ENCODE measurements at regions not wholly inside any gene's neighbourhood (a gene's known extent, or its start where the extent isn't known, plus 50 kb on each side); places are given as distances from the start of the nearest gene placed in this dataset.

DNA sequence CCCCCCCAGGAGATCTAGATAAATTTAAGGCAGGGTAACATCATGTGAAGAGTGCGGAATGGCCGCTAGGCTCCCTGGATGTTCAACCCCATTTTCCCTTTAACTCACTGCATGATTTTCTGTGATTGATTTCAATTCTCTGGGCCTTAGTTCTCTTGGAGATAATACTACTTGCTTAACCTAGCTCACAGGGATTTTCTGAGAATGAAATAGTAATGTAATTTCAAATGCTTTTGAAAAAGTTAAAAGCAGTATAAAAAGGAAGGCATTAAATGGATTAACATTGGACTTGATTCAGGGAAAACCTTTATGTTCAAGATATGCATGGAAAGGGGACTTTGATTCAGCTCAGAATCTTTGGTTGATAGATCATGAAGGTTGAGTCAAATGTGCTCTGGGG lies 90.9 kb downstream of the KIF4B start:
- TF ChIP-seq POLR2A (IDR thresholded peaks at IDR 0.05; ENCODE audit: low read depth, low read length): no peak
- TF ChIP-seq, protein P1, sequence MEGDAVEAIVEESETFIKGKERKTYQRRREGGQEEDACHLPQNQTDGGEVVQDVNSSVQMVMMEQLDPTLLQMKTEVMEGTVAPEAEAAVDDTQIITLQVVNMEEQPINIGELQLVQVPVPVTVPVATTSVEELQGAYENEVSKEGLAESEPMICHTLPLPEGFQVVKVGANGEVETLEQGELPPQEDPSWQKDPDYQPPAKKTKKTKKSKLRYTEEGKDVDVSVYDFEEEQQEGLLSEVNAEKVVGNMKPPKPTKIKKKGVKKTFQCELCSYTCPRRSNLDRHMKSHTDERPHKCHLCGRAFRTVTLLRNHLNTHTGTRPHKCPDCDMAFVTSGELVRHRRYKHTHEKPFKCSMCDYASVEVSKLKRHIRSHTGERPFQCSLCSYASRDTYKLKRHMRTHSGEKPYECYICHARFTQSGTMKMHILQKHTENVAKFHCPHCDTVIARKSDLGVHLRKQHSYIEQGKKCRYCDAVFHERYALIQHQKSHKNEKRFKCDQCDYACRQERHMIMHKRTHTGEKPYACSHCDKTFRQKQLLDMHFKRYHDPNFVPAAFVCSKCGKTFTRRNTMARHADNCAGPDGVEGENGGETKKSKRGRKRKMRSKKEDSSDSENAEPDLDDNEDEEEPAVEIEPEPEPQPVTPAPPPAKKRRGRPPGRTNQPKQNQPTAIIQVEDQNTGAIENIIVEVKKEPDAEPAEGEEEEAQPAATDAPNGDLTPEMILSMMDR (conservative IDR thresholded peaks at IDR 0.05; ENCODE audit: low read depth, low read length): no peak
- no peak for TF ChIP-seq BHLHE40 (IDR thresholded peaks at IDR 0.05; ENCODE audit: low read depth, low read length)
- TF ChIP-seq SMC3 (IDR thresholded peaks at IDR 0.05; ENCODE audit: low read depth, low read length): no peak
- no peak for TF ChIP-seq RAD21 (IDR thresholded peaks at IDR 0.05; ENCODE audit: low read length)
- no peak for TF ChIP-seq MAFK (IDR thresholded peaks at IDR 0.05; ENCODE audit: low read depth, low read length)
- TF ChIP-seq RFX5 (IDR thresholded peaks at IDR 0.05; ENCODE audit: low read depth, low read length): no peak
- TF ChIP-seq MXI1 (IDR thresholded peaks at IDR 0.05; ENCODE audit: borderline replicate concordance, low read depth, low read length): no peak
- TF ChIP-seq RCOR1 (IDR thresholded peaks at IDR 0.05; ENCODE audit: insufficient replicate concordance, low read length): no peak
- no peak for TF ChIP-seq FOS (IDR thresholded peaks at IDR 0.05; ENCODE audit: low read depth, low read length)
- TF ChIP-seq, protein P2, sequence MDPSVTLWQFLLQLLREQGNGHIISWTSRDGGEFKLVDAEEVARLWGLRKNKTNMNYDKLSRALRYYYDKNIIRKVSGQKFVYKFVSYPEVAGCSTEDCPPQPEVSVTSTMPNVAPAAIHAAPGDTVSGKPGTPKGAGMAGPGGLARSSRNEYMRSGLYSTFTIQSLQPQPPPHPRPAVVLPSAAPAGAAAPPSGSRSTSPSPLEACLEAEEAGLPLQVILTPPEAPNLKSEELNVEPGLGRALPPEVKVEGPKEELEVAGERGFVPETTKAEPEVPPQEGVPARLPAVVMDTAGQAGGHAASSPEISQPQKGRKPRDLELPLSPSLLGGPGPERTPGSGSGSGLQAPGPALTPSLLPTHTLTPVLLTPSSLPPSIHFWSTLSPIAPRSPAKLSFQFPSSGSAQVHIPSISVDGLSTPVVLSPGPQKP (IDR thresholded peaks at IDR 0.05; ENCODE audit: borderline replicate concordance, low read depth, low read length): no peak
- TF ChIP-seq, protein P3, sequence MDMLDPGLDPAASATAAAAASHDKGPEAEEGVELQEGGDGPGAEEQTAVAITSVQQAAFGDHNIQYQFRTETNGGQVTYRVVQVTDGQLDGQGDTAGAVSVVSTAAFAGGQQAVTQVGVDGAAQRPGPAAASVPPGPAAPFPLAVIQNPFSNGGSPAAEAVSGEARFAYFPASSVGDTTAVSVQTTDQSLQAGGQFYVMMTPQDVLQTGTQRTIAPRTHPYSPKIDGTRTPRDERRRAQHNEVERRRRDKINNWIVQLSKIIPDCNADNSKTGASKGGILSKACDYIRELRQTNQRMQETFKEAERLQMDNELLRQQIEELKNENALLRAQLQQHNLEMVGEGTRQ (IDR thresholded peaks at IDR 0.05; ENCODE audit: low read depth, low read length): no peak
